Activated T-helper 17 cell treated with anti-CD3 and anti-CD28 coated beads, Interleukin-2, amount 50 U/mL, for 72 hours (primary cell): ENCODE measurements at regions not wholly inside any gene's neighbourhood (a gene's known extent, or its start where the extent isn't known, plus 50 kb on each side); places are given as distances from the start of the nearest gene placed in this dataset.
"Not testable (repeated sequence)": the region's sequence is repeated elsewhere in the genome, so short reads cannot be mapped to it uniquely, and the experiment has no call there.

Source experiments
- ATAC-seq: fragments of 150-1000 bp; cut with Tn5 transposase; replicated peaks from 2 replicates; pipeline ENCODE4 v1.10.0; 2021; ENCODE audit warnings: mild to moderate bottlenecking, moderate library complexity
- H3K27ac Mint-ChIP-seq: one replicate; pipeline ENCODE4 v1.8.0; 2022; ENCODE audit warnings: mixed read lengths
- H3K27me3 Mint-ChIP-seq: one replicate; pipeline ENCODE4 v1.8.0; 2022; ENCODE audit warnings: mixed read lengths
- H3K36me3 Mint-ChIP-seq: one replicate; pipeline ENCODE4 v1.8.0; 2022; ENCODE audit warnings: low read depth, mild to moderate bottlenecking, mixed read lengths
- H3K4me1 Mint-ChIP-seq: one replicate; pipeline ENCODE4 v1.8.0; 2022; ENCODE audit warnings: mixed read lengths
- H3K4me3 Mint-ChIP-seq: one replicate; pipeline ENCODE4 v1.8.0; 2022; ENCODE audit warnings: mild to moderate bottlenecking, mixed read lengths
- H3K9me3 Mint-ChIP-seq: one replicate; pipeline ENCODE4 v1.8.0; 2022; ENCODE audit warnings: mixed read lengths

- Mint-ChIP-seq H3K9me3 (no peaks in the 10 kb centered on the region), H3K27ac (no peak overlapping the region), H3K36me3 (no peaks in the 10 kb centered on the region), H3K27me3 (no peaks in the 10 kb centered on the region), H3K4me1 (no peaks in the 10 kb centered on the region), H3K4me3 (no peak overlapping the region)
- no peak for ATAC-seq
These were observed 1101.9 kb downstream of the PCDH9 start for GRCh38 chr13:66128201-66128600.

- Mint-ChIP-seq H3K27ac (no peak overlapping the region), H3K27me3 (no peaks in the 10 kb centered on the region), H3K36me3 (no peaks in the 10 kb centered on the region), H3K9me3 (peaks cover 4% of the 10 kb centered on the region), H3K4me3 (no peak overlapping the region), H3K4me1 (no peaks in the 10 kb centered on the region)
- no peak for ATAC-seq
These were observed 1112.6 kb downstream of the PCDH9 start for GRCh38 chr13:66117563-66117962.

- no peak overlapping the region for H3K4me3 Mint-ChIP-seq
- H3K9me3 Mint-ChIP-seq, result peaks cover 4% of the 10 kb centered on the region
- ATAC-seq, result no peak
- H3K4me1 Mint-ChIP-seq, result no peaks in the 10 kb centered on the region
- H3K36me3 Mint-ChIP-seq, result no peaks in the 10 kb centered on the region
- H3K27ac Mint-ChIP-seq, result no peak overlapping the region
- H3K27me3 Mint-ChIP-seq, result no peaks in the 10 kb centered on the region
These were observed 1116.1 kb downstream of the PCDH9 start for GRCh38 chr13:66113882-66114526.

GRCh38 chr13:66111628-66112027, 1118.5 kb downstream of the PCDH9 start:
- Mint-ChIP-seq H3K9me3 (peaks cover 9% of the 10 kb centered on the region), H3K4me1 (no peaks in the 10 kb centered on the region), H3K27ac (no peak overlapping the region), H3K36me3 (no peaks in the 10 kb centered on the region), H3K4me3 (no peak overlapping the region), H3K27me3 (no peaks in the 10 kb centered on the region)
- ATAC-seq, result no peak

- H3K4me1 Mint-ChIP-seq, result no peaks in the 10 kb centered on the region
- no peaks in the 10 kb centered on the region for H3K36me3 Mint-ChIP-seq
- ATAC-seq, result no peak
- no peak overlapping the region for H3K4me3 Mint-ChIP-seq
- H3K27ac Mint-ChIP-seq, result no peak overlapping the region
- peaks cover 5% of the 10 kb centered on the region for H3K9me3 Mint-ChIP-seq
- H3K27me3 Mint-ChIP-seq, result no peaks in the 10 kb centered on the region
These were observed 1123.9 kb downstream of the PCDH9 start for GRCh38 chr13:66106246-66106645.

GRCh38 chr13:66102864-66103263, 1127.3 kb downstream of the PCDH9 start:
- Mint-ChIP-seq H3K36me3 (no peaks in the 10 kb centered on the region), H3K27me3 (no peaks in the 10 kb centered on the region), H3K4me1 (no peaks in the 10 kb centered on the region), H3K4me3 (no peak overlapping the region), H3K27ac (no peak overlapping the region), H3K9me3 (no peaks in the 10 kb centered on the region)
- no peak for ATAC-seq

- Mint-ChIP-seq H3K27me3 (no peaks in the 10 kb centered on the region), H3K27ac (no peak overlapping the region), H3K4me1 (no peaks in the 10 kb centered on the region), H3K36me3 (no peaks in the 10 kb centered on the region), H3K4me3 (no peak overlapping the region), H3K9me3 (peaks cover under 1% of the 10 kb centered on the region)
- no peak for ATAC-seq
These were observed 1130.3 kb downstream of the PCDH9 start for GRCh38 chr13:66099825-66100224.

- Mint-ChIP-seq H3K27ac (no peak overlapping the region), H3K27me3 (no peaks in the 10 kb centered on the region), H3K4me1 (no peaks in the 10 kb centered on the region), H3K9me3 (peaks cover 4% of the 10 kb centered on the region), H3K4me3 (no peak overlapping the region), H3K36me3 (no peaks in the 10 kb centered on the region)
- ATAC-seq, result no peak
These were observed 1131.1 kb downstream of the PCDH9 start for GRCh38 chr13:66098931-66099628.

- Mint-ChIP-seq H3K36me3 (no peaks in the 10 kb centered on the region), H3K9me3 (peaks cover 6% of the 10 kb centered on the region), H3K27me3 (no peaks in the 10 kb centered on the region), H3K4me1 (no peaks in the 10 kb centered on the region), H3K27ac (no peak overlapping the region), H3K4me3 (no peak overlapping the region)
- no peak for ATAC-seq
These were observed 1140.4 kb downstream of the PCDH9 start for GRCh38 chr13:66089711-66090110.

GRCh38 chr13:66087269-66087710, 1142.8 kb downstream of the PCDH9 start:
- H3K27ac Mint-ChIP-seq, result no peak overlapping the region
- H3K4me1 Mint-ChIP-seq, result no peaks in the 10 kb centered on the region
- H3K9me3 Mint-ChIP-seq, result peaks cover under 1% of the 10 kb centered on the region
- H3K36me3 Mint-ChIP-seq, result no peaks in the 10 kb centered on the region
- ATAC-seq, result no peak
- no peak overlapping the region for H3K4me3 Mint-ChIP-seq
- no peaks in the 10 kb centered on the region for H3K27me3 Mint-ChIP-seq

GRCh38 chr13:66077132-66077689, 1152.9 kb downstream of the PCDH9 start:
- Mint-ChIP-seq H3K4me3 (no peak overlapping the region), H3K9me3 (peaks cover 11% of the 10 kb centered on the region), H3K36me3 (no peaks in the 10 kb centered on the region), H3K27ac (no peak overlapping the region), H3K4me1 (no peaks in the 10 kb centered on the region), H3K27me3 (no peaks in the 10 kb centered on the region)
- ATAC-seq, result no peak

- Mint-ChIP-seq H3K27me3 (no peaks in the 10 kb centered on the region), H3K9me3 (peaks cover 11% of the 10 kb centered on the region), H3K4me3 (no peak overlapping the region), H3K4me1 (no peaks in the 10 kb centered on the region), H3K36me3 (no peaks in the 10 kb centered on the region), H3K27ac (no peak overlapping the region)
- ATAC-seq, result no peak
These were observed 1153.7 kb downstream of the PCDH9 start for GRCh38 chr13:66076417-66076816.

GRCh38 chr13:66074018-66074615, 1156.0 kb downstream of the PCDH9 start:
- no peak for ATAC-seq
- no peak overlapping the region for H3K4me3 Mint-ChIP-seq
- H3K36me3 Mint-ChIP-seq, result no peaks in the 10 kb centered on the region
- H3K27ac Mint-ChIP-seq, result no peak overlapping the region
- peaks cover 6% of the 10 kb centered on the region for H3K9me3 Mint-ChIP-seq
- H3K4me1 Mint-ChIP-seq, result no peaks in the 10 kb centered on the region
- no peaks in the 10 kb centered on the region for H3K27me3 Mint-ChIP-seq

- H3K4me3 Mint-ChIP-seq, H3K27ac Mint-ChIP-seq, ATAC-seq, H3K9me3 Mint-ChIP-seq, H3K4me1 Mint-ChIP-seq, H3K36me3 Mint-ChIP-seq, H3K27me3 Mint-ChIP-seq: not testable (repeated sequence)
These were observed 1158.0 kb downstream of the PCDH9 start for GRCh38 chr13:66072097-66072496.

- ATAC-seq, result no peak
- no peaks in the 10 kb centered on the region for H3K36me3 Mint-ChIP-seq
- H3K27ac Mint-ChIP-seq, result no peak overlapping the region
- H3K4me3 Mint-ChIP-seq, result no peak overlapping the region
- H3K4me1 Mint-ChIP-seq, result no peaks in the 10 kb centered on the region
- peaks cover 3% of the 10 kb centered on the region for H3K9me3 Mint-ChIP-seq
- H3K27me3 Mint-ChIP-seq, result no peaks in the 10 kb centered on the region
These were observed 1158.5 kb downstream of the PCDH9 start for GRCh38 chr13:66071608-66072007.
